MV-4-11 (cell line): ENCODE measurements at regions not wholly inside any gene's neighbourhood (a gene's known extent, or its start where the extent isn't known, plus 50 kb on each side); places are given as distances from the start of the nearest gene placed in this dataset.

Source experiments
- DNase-seq: peaks from one replicate; lab custom pipeline; 2025; lab: John Stamatoyannopoulos, UW

DNA sequence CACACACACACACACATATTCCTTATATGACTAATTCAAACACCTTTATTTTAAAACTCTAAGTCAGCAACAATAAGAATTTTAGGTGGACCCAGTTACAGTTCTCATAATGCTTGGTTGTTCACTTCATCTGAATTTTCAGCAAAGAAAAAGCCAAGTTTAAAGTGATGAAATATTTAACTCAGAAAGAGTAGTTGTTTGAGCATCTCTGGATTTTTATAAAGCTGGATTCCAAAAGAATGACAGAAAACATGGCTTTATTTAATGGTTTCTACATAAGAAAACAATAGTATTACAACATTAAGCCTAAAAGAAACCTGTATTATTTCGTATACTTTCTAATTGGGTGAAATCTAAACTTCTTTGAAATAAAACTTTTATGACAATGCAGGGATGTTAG, 54.2 kb upstream of the ADAMTS5 start:
- no peak for DNase-seq

DNA sequence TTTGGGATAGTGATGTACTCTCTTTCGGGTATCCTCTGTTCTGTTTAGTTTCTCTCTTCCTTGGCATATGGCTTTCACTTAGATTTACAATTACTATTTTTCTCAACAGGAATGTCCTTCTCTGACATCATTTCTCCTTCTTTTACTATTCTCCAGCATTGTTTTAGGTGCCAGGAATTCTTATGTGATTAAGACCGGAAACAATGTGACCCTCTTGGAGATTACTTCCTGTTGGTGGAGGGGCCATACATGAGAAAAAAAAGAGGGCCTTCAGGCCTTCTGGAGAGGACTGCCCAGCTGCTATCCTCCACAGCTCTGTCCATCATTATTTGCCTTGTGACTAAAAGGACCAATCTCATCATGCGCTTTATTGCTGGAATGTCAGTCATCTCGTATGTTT, 50.4 kb upstream of the ADAMTS5 start:
- no peak for DNase-seq
